H9 (cell line): ENCODE measurements at regions not wholly inside any gene's neighbourhood (a gene's known extent, or its start where the extent isn't known, plus 50 kb on each side); places are given as distances from the start of the nearest gene placed in this dataset.

Source experiments
- DNase-seq: peaks from one replicate; pipeline ENCODE4 v3.0.0-alpha.2; 2017
- H2AFZ ChIP-seq: one replicate; pipeline ENCODE4 v1.6.1; 2013; ENCODE audit warnings: mild to moderate bottlenecking, low read length, control low read depth, moderate library complexity
- H2AK5ac ChIP-seq: 2 replicates; pipeline ENCODE4 v1.6.1; 2013; ENCODE audit warnings: low read length, control low read depth, mixed read lengths; ENCODE audit not compliant: insufficient read length
- H2BK120ac ChIP-seq: one replicate; pipeline ENCODE4 v1.6.1; 2013; ENCODE audit warnings: low read depth, mild to moderate bottlenecking, low read length, control low read depth, inconsistent platforms; ENCODE audit not compliant: poor library complexity, severe bottlenecking
- H2BK12ac ChIP-seq: 2 replicates; pipeline ENCODE4 v1.6.1; 2013; ENCODE audit warnings: low read length, control low read depth, mixed read lengths, low read depth; ENCODE audit not compliant: insufficient read length
- H2BK15ac ChIP-seq: 2 replicates; pipeline ENCODE4 v1.6.1; 2013; ENCODE audit warnings: low read depth, low read length, control low read depth
- H2BK20ac ChIP-seq: one replicate; pipeline ENCODE4 v1.6.1; 2013; ENCODE audit warnings: low read depth, mild to moderate bottlenecking, low read length, control low read depth, inconsistent platforms; ENCODE audit not compliant: poor library complexity, severe bottlenecking
- H2BK5ac ChIP-seq: 2 replicates; pipeline ENCODE4 v1.6.1; 2013; ENCODE audit warnings: low read length, control low read depth, mixed read lengths; ENCODE audit not compliant: insufficient read length
- H3K14ac ChIP-seq: 2 replicates; pipeline ENCODE4 v1.6.1; 2013; ENCODE audit warnings: low read length, control low read depth; ENCODE audit not compliant: insufficient read depth
- H3K18ac ChIP-seq: 2 replicates; pipeline ENCODE4 v1.6.1; 2013; ENCODE audit warnings: low read depth, mild to moderate bottlenecking, mixed read lengths, low read length, control low read depth; ENCODE audit not compliant: insufficient read length
- H3K23ac ChIP-seq: 2 replicates; pipeline ENCODE4 v1.6.1; 2013; ENCODE audit warnings: low read length, control low read depth, mixed read lengths, low read depth; ENCODE audit not compliant: insufficient read length
- H3K23me2 ChIP-seq: 2 replicates; pipeline ENCODE4 v1.6.1; 2013; ENCODE audit warnings: low read depth, mild to moderate bottlenecking, mixed read lengths, low read length, control low read depth; ENCODE audit not compliant: insufficient read length, poor library complexity, severe bottlenecking
- H3K27ac ChIP-seq: 2 replicates; pipeline ENCODE4 v1.5.1; 2013; ENCODE audit warnings: low read length, control low read depth, mixed read lengths, low read depth; ENCODE audit not compliant: insufficient read length
- H3K27me3 ChIP-seq: 2 replicates; pipeline ENCODE4 v1.6.1; 2013; ENCODE audit warnings: low read length, control low read depth, inconsistent platforms; ENCODE audit not compliant: insufficient read depth
- H3K4ac ChIP-seq: 2 replicates; pipeline ENCODE4 v1.6.1; 2013; ENCODE audit warnings: low read depth, mild to moderate bottlenecking, control low read depth, inconsistent platforms, low read length, moderate library complexity
- H3K4me1 ChIP-seq: 2 replicates; pipeline ENCODE4 v1.6.1; 2013; ENCODE audit warnings: low read length, control low read depth, inconsistent platforms; ENCODE audit not compliant: insufficient read depth
- H3K4me2 ChIP-seq: 2 replicates; pipeline ENCODE4 v1.6.1; 2013; ENCODE audit warnings: low read length, control low read depth, mixed read lengths; ENCODE audit not compliant: insufficient read length, insufficient read depth
- H3K56ac ChIP-seq: 2 replicates; pipeline ENCODE4 v1.6.1; 2013; ENCODE audit warnings: low read depth, mild to moderate bottlenecking, mixed read lengths, low read length, control low read depth; ENCODE audit not compliant: insufficient read length
- H3K79me1 ChIP-seq: 2 replicates; pipeline ENCODE4 v1.6.1; 2013; ENCODE audit warnings: low read depth, mild to moderate bottlenecking, moderate library complexity, low read length, control low read depth, inconsistent platforms; ENCODE audit not compliant: insufficient read depth, poor library complexity, severe bottlenecking
- H3K79me2 ChIP-seq: 2 replicates; pipeline ENCODE4 v1.6.1; 2013; ENCODE audit warnings: low read length, control low read depth, inconsistent platforms; ENCODE audit not compliant: insufficient read depth
- H3K9ac ChIP-seq: 2 replicates; pipeline ENCODE4 v1.6.1; 2013; ENCODE audit warnings: low read length, control low read depth, mixed read lengths; ENCODE audit not compliant: insufficient read length; ENCODE audit errors: extremely low read depth
- H3K9me3 ChIP-seq: one replicate; pipeline ENCODE4 v1.6.1; 2013; ENCODE audit warnings: low read depth, low read length, inconsistent platforms; ENCODE audit not compliant: control insufficient read depth
- H3T11ph ChIP-seq: one replicate; pipeline ENCODE4 v1.6.1; 2013; ENCODE audit warnings: mild to moderate bottlenecking, low read length, control low read depth, inconsistent platforms
- H4K20me1 ChIP-seq: one replicate; pipeline ENCODE4 v1.6.1; 2013; ENCODE audit not compliant: control insufficient read depth, insufficient read length, insufficient read depth
- H4K5ac ChIP-seq: 2 replicates; pipeline ENCODE4 v1.6.1; 2013; ENCODE audit warnings: low read depth, mild to moderate bottlenecking, mixed read lengths, low read length, control low read depth; ENCODE audit not compliant: insufficient read length
- H4K8ac ChIP-seq: replicated peaks from 2 replicates; pipeline ENCODE4 v1.6.1; 2013; ENCODE audit warnings: low read length, control low read depth, mixed read lengths, low read depth; ENCODE audit not compliant: insufficient read length
- H4K91ac ChIP-seq: 2 replicates; pipeline ENCODE4 v1.6.1; 2013; ENCODE audit warnings: low read depth, mild to moderate bottlenecking, moderate library complexity, mixed read lengths, low read length, control low read depth; ENCODE audit not compliant: insufficient read length
- H3K27ac Mint-ChIP-seq, 3 experiments: 2 replicates in 2 of 3; 3 replicates in 1 of 3; pipeline ENCODE4 v1.8.0; 2020 to 2021; ENCODE audit warnings: mixed read lengths in 3 of 3, mild to moderate bottlenecking in 1 of 3, moderate library complexity in 1 of 3
- H3K27me3 Mint-ChIP-seq: 2 replicates; pipeline ENCODE4 v1.8.0; 2021; ENCODE audit warnings: low read depth, mild to moderate bottlenecking, moderate library complexity, mixed read lengths
- H3K36me3 Mint-ChIP-seq, 3 experiments: 2 replicates in 2 of 3; 3 replicates in 1 of 3; pipeline ENCODE4 v1.8.0; 2020 to 2021; ENCODE audit warnings: low read depth in 3 of 3, mixed read lengths in 3 of 3; ENCODE audit not compliant: insufficient read depth in 1 of 3
- H3K4me1 Mint-ChIP-seq, 2 experiments: 2 replicates each; pipeline ENCODE4 v1.8.0; 2020; ENCODE audit warnings: mixed read lengths in 2 of 2
- H3K4me3 Mint-ChIP-seq, 2 experiments: 2 replicates in 1 of 2; 3 replicates in 1 of 2; pipeline ENCODE4 v1.8.0; 2020 to 2021; ENCODE audit warnings: mild to moderate bottlenecking in 2 of 2, mixed read lengths in 2 of 2, moderate library complexity in 1 of 2
- H3K9me3 Mint-ChIP-seq, 2 experiments: 2 replicates in 1 of 2; 3 replicates in 1 of 2; pipeline ENCODE4 v1.8.0; 2020; ENCODE audit warnings: mild to moderate bottlenecking in 2 of 2, mixed read lengths in 2 of 2, moderate library complexity in 1 of 2
- CTCF ChIP-seq: fragments of 200-600 bp; sonication (generic); conservative IDR thresholded peaks from 3 replicates; pipeline ENCODE4 v1.8.0; 2021; ENCODE audit warnings: antibody characterized with exemption, mild to moderate bottlenecking
- WGBS: extraction: QIAGEN DNeasy Blood & Tissue Kit; methylation state at CpG from one replicate; pipeline ENCODE4 v1.1.7; 2013; ENCODE audit warnings: missing lambda C conversion rate, low lambda C conversion rate, mixed read lengths; ENCODE audit not compliant: insufficient read length; ENCODE audit errors: extremely low coverage; 5-methylcytosine and 5-hydroxymethylcytosine counted together

GRCh38 chr10:10544890-10545289 lies 472.8 kb upstream of the CELF2 start:
- H3K4me3 Mint-ChIP-seq = no peak overlapping the region
- Histone ChIP-seq H4K91ac (no peak overlapping the region), H2BK15ac (no peak overlapping the region), H4K5ac (no peak overlapping the region), H2BK20ac (no peak overlapping the region), H2AFZ (no peak overlapping the region), H3K4me2 (no peak overlapping the region), H4K20me1 (no peaks in the 10 kb centered on the region), H3K9me3 (no peaks in the 10 kb centered on the region), H2AK5ac (no peak overlapping the region), H3K4ac (no peak overlapping the region), H3K27me3 (no peaks in the 10 kb centered on the region), H3K4me1 (no peaks in the 10 kb centered on the region), H2BK12ac (no peak overlapping the region), H3K79me2 (no peaks in the 10 kb centered on the region), H3K23ac (no peak overlapping the region), H4K8ac (no peak overlapping the region), H3K27ac (no peak overlapping the region), H3K9ac (no peak overlapping the region), H3K79me1 (no peaks in the 10 kb centered on the region), H2BK120ac (no peak overlapping the region), H3K23me2 (no peaks in the 10 kb centered on the region), H3K56ac (no peak overlapping the region), H3K18ac (no peak overlapping the region), H2BK5ac (no peak overlapping the region), H3T11ph (no peak overlapping the region), H3K14ac (no peak overlapping the region)
- peaks cover 1% of the 10 kb centered on the region; the same call in 1 of the 2 replicates for H3K27me3 Mint-ChIP-seq
- TF ChIP-seq CTCF = no peak
- H3K36me3 Mint-ChIP-seq = no peaks in the 10 kb centered on the region; a peak in 1 of 7 replicates
- whole genome bisulfite sequencing = no CpG with 5 or more reads among the region's 8 CpGs
- no peak for DNase-seq
- H3K27ac Mint-ChIP-seq = no peak overlapping the region; a peak in 1 of 7 replicates
- H3K4me1 Mint-ChIP-seq = peaks cover 10 to 14% of the 10 kb centered on the region in 2 experiments
- no peaks in the 10 kb centered on the region for H3K9me3 Mint-ChIP-seq
